Fibroblast of mammary gland (primary cell): ENCODE measurements at regions not wholly inside any gene's neighbourhood (a gene's known extent, or its start where the extent isn't known, plus 50 kb on each side); places are given as distances from the start of the nearest gene placed in this dataset.

Source experiments
- DNase-seq: peaks from one replicate; pipeline ENCODE4 v3.0.0-alpha.2; 2010; ENCODE audit warnings: low read depth
- H3K4me3 ChIP-seq: 2 replicates; pipeline ENCODE4 v1.5.1; 2011; ENCODE audit warnings: low read depth, mild to moderate bottlenecking, low read length, moderate library complexity; ENCODE audit not compliant: control insufficient read depth
- CTCF ChIP-seq: conservative IDR thresholded peaks from 2 replicates; pipeline ENCODE4 v1.5.1; 2011; ENCODE audit warnings: low read depth, low read length, inconsistent platforms; ENCODE audit not compliant: control insufficient read depth, insufficient read depth

DNA sequence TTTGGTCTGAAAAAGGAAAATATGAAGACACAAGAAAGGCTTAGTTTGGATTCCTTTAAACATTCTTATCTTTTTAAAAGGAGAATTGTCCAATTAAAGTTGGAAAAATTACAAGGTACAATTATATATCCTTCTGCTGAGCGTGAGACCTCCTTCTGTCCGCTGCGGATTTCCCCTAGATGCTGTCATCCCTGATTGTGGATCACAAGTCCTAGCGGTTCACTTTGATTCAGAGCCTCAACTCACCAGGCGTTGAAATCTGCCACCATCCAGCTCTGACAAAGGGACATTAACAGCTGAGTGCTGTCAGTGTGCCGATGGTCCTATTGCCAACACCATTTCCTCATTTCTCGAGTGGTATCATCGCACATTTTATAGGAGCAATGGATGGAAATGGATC, 73.1 kb upstream of the PTER start:
- no peak for TF ChIP-seq CTCF
- no peak overlapping the region for H3K4me3 ChIP-seq
- DNase-seq, result no peak

DNA sequence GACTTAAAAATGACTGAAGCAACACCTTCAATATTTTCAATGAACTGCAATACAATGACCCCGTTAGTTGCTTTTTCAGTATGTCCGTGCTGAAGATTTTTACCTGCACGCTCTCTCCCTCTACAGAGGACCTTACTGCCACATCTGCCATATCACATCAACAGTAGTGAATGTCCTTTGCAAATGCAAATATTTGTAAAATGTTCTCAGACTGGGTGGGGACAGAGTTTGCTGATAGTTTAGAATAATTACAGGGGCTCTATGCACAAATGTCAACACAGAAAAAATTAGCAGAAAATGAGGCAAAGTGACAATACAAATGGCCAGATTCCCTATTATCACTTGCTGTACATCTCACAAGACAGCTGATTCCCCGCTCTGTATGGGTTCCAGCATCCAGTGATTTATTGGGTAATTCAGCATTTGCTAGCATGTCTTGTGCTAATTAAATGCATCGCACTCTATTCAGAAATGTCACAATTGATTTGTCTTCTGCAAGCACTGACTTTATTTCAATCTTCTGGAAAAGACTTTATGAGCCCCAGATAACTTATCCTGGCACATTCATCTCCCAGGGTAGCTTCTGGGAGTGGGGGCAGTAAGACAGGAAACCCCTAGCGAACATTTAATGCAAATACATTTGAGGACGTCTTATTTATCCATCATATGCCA, 69.1 kb upstream of the PTER start:
- TF ChIP-seq CTCF, result no peak
- no peak for DNase-seq
- no peak overlapping the region for H3K4me3 ChIP-seq

DNA sequence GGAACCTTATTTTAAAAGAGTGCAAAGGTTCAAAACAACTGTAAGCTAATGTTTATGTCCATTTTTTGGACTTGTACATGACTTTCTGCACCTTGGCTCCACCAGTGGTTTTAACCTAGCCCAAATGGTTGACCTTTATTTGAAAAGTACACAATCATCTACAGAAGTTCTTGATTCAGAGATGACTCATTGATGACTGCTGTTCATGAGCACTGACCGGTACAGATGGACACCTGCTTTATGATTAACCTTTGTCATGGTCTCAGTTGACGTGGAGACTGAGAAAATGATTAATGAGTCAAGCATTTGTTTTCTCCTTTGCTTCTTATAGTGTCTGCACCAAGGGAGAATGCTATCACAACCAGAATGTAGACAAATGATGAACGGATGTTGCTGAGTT, 55.7 kb upstream of the PTER start:
- no peak for TF ChIP-seq CTCF
- H3K4me3 ChIP-seq, result no peak overlapping the region
- peak; percentile 47 for DNase-seq

- no peak overlapping the region for H3K4me3 ChIP-seq
- no peak for DNase-seq
- TF ChIP-seq CTCF, result no peak
Measured at GRCh38 chr10:16384021-16384420, 52.8 kb upstream of the PTER start.

- no peak for TF ChIP-seq CTCF
- no peak for DNase-seq
- no peak overlapping the region for H3K4me3 ChIP-seq
Measured at GRCh38 chr10:16386855-16387254, 50.0 kb upstream of the PTER start.
